Peyer's patch (tissue), 4 donors: ENCODE measurements at regions not wholly inside any gene's neighbourhood (a gene's known extent, or its start where the extent isn't known, plus 50 kb on each side); places are given as distances from the start of the nearest gene placed in this dataset.
"Not testable (repeated sequence)": the region's sequence is repeated elsewhere in the genome, so short reads cannot be mapped to it uniquely, and the experiment has no call there.

Experiments
- DNase-seq, 3 donors: peaks; one replicate each; pipeline ENCODE4 v3.0.0-alpha.2; 2017 to 2019
- H3K27ac ChIP-seq, 4 donors: fragments of 200-600 bp; sonication (generic); one replicate each; pipeline ENCODE4 v1.5.1; 2016 to 2019
- H3K27me3 ChIP-seq, 2 donors: fragments of 200-600 bp; sonication (generic); one replicate each; pipeline ENCODE4 v1.5.1; 2019
- H3K36me3 ChIP-seq, 3 donors: fragments of 200-600 bp; sonication (generic); one replicate each; pipeline ENCODE4 v1.5.1; 2016 to 2019
- H3K4me1 ChIP-seq, 4 donors: fragments of 200-600 bp; sonication (generic); one replicate each; pipeline ENCODE4 v1.5.1; 2016 to 2019
- H3K4me3 ChIP-seq, 4 donors: fragments of 200-600 bp; sonication (generic); 1 replicate in 3 of 4; 2 replicates in 1 of 4; pipeline ENCODE4 v1.5.1; 2016 to 2019; ENCODE audit warnings: mild to moderate bottlenecking in 1 of 4
- H3K9me3 ChIP-seq, 4 donors: fragments of 200-600 bp; sonication (generic); one replicate each; pipeline ENCODE4 v1.5.1; 2016 to 2019; ENCODE audit warnings: mild to moderate bottlenecking in 1 of 4
- CTCF ChIP-seq, 6 experiments: fragments of 450-650 bp in 4 of 6; fragments of 200-600 bp in 2 of 6; sonication (generic) in 1 of 6; IDR thresholded peaks; one replicate each; pipeline ENCODE4 v1.5.1; 2017 to 2019; ENCODE audit warnings: antibody characterized with exemption in 6 of 6, mild to moderate bottlenecking in 3 of 6, moderate library complexity in 1 of 6
- POLR2A ChIP-seq, 2 donors: fragments of 450-650 bp; IDR thresholded peaks; one replicate each; pipeline ENCODE4 v1.5.1; 2017; ENCODE audit warnings: antibody characterized with exemption in 2 of 2, mild to moderate bottlenecking in 2 of 2, moderate library complexity in 2 of 2

GRCh38 chr9:103319979-103320378 is 324.8 kb downstream of the CYLC2 start:
- no peak for TF ChIP-seq CTCF (IDR thresholded peaks at IDR 0.05)
- TF ChIP-seq POLR2A (IDR thresholded peaks at IDR 0.05), result no peak
- Histone ChIP-seq H3K4me3 (no peak overlapping the region), H3K36me3 (no peaks in the 10 kb centered on the region), H3K9me3 (no peaks in the 10 kb centered on the region), H3K27ac (no peak overlapping the region), H3K4me1 (no peaks in the 10 kb centered on the region), H3K27me3 (no peaks in the 10 kb centered on the region)
- no peak for DNase-seq

GRCh38 chr9:103323699-103324098 is 328.6 kb downstream of the CYLC2 start:
- Histone ChIP-seq H3K4me3 (no peak overlapping the region), H3K36me3 (no peaks in the 10 kb centered on the region), H3K27me3 (no peaks in the 10 kb centered on the region), H3K4me1 (no peaks in the 10 kb centered on the region), H3K9me3 (no peaks in the 10 kb centered on the region), H3K27ac (no peak overlapping the region)
- TF ChIP-seq CTCF (IDR thresholded peaks at IDR 0.05) (no peak), POLR2A (IDR thresholded peaks at IDR 0.05) (no peak)
- no peak for DNase-seq

- H3K36me3 ChIP-seq, result no peaks in the 10 kb centered on the region
- H3K27me3 ChIP-seq, result no peaks in the 10 kb centered on the region
- DNase-seq, result no peak
- H3K4me3 ChIP-seq, result no peak overlapping the region
- no peak overlapping the region for H3K27ac ChIP-seq
- H3K4me1 ChIP-seq, result no peaks in the 10 kb centered on the region
- no peaks in the 10 kb centered on the region for H3K9me3 ChIP-seq
- no peak for TF ChIP-seq POLR2A (IDR thresholded peaks at IDR 0.05)
- no peak for TF ChIP-seq CTCF (IDR thresholded peaks at IDR 0.05)
These were observed 340.3 kb downstream of the CYLC2 start for GRCh38 chr9:103335461-103335860.

- H3K4me1 ChIP-seq, result no peaks in the 10 kb centered on the region
- H3K9me3 ChIP-seq, result no peaks in the 10 kb centered on the region
- no peaks in the 10 kb centered on the region for H3K27me3 ChIP-seq
- no peaks in the 10 kb centered on the region for H3K36me3 ChIP-seq
- H3K27ac ChIP-seq, result no peak overlapping the region
- no peak for DNase-seq
- TF ChIP-seq POLR2A (IDR thresholded peaks at IDR 0.05), result no peak
- TF ChIP-seq CTCF (IDR thresholded peaks at IDR 0.05), result no peak
- H3K4me3 ChIP-seq, result no peak overlapping the region
These were observed 359.9 kb downstream of the CYLC2 start for GRCh38 chr9:103355000-103355399.

GRCh38 chr9:103357980-103358379 is 362.8 kb downstream of the CYLC2 start:
- H3K27ac ChIP-seq, DNase-seq, H3K36me3 ChIP-seq, H3K4me3 ChIP-seq, H3K4me1 ChIP-seq, H3K27me3 ChIP-seq, H3K9me3 ChIP-seq: not testable (repeated sequence)

GRCh38 chr9:103361906-103362305 is 366.8 kb downstream of the CYLC2 start:
- no peak for DNase-seq
- Histone ChIP-seq H3K4me3 (no peak overlapping the region), H3K9me3 (no peaks in the 10 kb centered on the region), H3K27ac (no peak overlapping the region), H3K27me3 (no peaks in the 10 kb centered on the region), H3K4me1 (no peaks in the 10 kb centered on the region), H3K36me3 (no peaks in the 10 kb centered on the region)
- TF ChIP-seq CTCF (IDR thresholded peaks at IDR 0.05), result no peak
- no peak for TF ChIP-seq POLR2A (IDR thresholded peaks at IDR 0.05)
